Brain microvascular endothelial cell (primary cell): ENCODE measurements at regions not wholly inside any gene's neighbourhood (a gene's known extent, or its start where the extent isn't known, plus 50 kb on each side); places are given as distances from the start of the nearest gene placed in this dataset.

ENCODE experiments used
- DNase-seq: peaks from one replicate; pipeline ENCODE4 v3.0.0-alpha.2; 2020
- H3K27ac ChIP-seq: fragments of 250-450 bp; sonication (Bioruptor Pico); 2 replicates; pipeline ENCODE4 v1.5.1; 2020; ENCODE audit warnings: mild to moderate bottlenecking, moderate library complexity
- H3K27me3 ChIP-seq: fragments of 250-450 bp; sonication (Bioruptor Pico); replicated peaks from 2 replicates; pipeline ENCODE4 v1.5.1; 2020; ENCODE audit warnings: mild to moderate bottlenecking
- H3K36me3 ChIP-seq: fragments of 250-450 bp; sonication (Bioruptor Pico); replicated peaks from 2 replicates; pipeline ENCODE4 v1.5.1; 2020; ENCODE audit warnings: mild to moderate bottlenecking
- H3K4me3 ChIP-seq: 2 replicates; pipeline ENCODE4 v1.5.1; 2011; ENCODE audit warnings: low read depth, mild to moderate bottlenecking, control low read depth, low read length, moderate library complexity
- in situ Hi-C: cut with HindIII; loops from 2 replicates; pipeline ENCODE4 v1.10.0; 2017; ENCODE audit warnings: low sequenced_read_pairs, low pct_ligation_motif_present
- TF ChIP-seq, protein P1 (sequence below): IDR thresholded peaks from 2 replicates; pipeline ENCODE4 v1.5.1; 2011; ENCODE audit warnings: low read depth, mild to moderate bottlenecking, moderate library complexity, low read length, control low read depth, inconsistent platforms; ENCODE audit errors: missing control alignments

- in situ Hi-C loops = no loop called here
- DNase-seq = no peak
- TF ChIP-seq, protein P1, sequence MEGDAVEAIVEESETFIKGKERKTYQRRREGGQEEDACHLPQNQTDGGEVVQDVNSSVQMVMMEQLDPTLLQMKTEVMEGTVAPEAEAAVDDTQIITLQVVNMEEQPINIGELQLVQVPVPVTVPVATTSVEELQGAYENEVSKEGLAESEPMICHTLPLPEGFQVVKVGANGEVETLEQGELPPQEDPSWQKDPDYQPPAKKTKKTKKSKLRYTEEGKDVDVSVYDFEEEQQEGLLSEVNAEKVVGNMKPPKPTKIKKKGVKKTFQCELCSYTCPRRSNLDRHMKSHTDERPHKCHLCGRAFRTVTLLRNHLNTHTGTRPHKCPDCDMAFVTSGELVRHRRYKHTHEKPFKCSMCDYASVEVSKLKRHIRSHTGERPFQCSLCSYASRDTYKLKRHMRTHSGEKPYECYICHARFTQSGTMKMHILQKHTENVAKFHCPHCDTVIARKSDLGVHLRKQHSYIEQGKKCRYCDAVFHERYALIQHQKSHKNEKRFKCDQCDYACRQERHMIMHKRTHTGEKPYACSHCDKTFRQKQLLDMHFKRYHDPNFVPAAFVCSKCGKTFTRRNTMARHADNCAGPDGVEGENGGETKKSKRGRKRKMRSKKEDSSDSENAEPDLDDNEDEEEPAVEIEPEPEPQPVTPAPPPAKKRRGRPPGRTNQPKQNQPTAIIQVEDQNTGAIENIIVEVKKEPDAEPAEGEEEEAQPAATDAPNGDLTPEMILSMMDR = no peak
- H3K27ac ChIP-seq = no peak overlapping the region
- H3K4me3 ChIP-seq = no peak overlapping the region
- H3K36me3 ChIP-seq = no peaks in the 10 kb centered on the region
- peaks cover 2% of the 10 kb centered on the region for H3K27me3 ChIP-seq
Measured at GRCh38 chr2:64928813-64929212, 60.4 kb upstream of the SLC1A4 start.

DNA sequence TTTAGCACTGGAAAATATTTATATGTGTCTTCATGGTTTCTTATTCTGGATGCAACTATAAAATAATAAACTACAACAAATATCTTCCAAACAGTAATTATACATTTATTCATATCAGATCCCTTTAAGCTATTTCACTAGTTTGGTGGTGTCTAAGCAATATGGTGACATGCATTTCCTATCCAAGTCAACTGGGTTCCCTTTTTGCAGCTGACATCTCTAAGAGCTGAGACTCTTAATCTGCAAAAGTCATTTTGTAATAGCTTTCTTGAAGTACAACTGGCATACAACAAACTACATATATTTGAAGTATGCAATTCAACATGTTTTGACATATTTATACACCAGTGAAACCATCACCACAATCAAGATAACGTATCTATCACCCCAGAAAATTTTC is 59.9 kb upstream of the SLC1A4 start:
- DNase-seq = no peak
- no peak overlapping the region for H3K4me3 ChIP-seq
- H3K36me3 ChIP-seq = no peaks in the 10 kb centered on the region
- H3K27me3 ChIP-seq = peaks cover 2% of the 10 kb centered on the region
- no peak overlapping the region for H3K27ac ChIP-seq
- in situ Hi-C loops = no loop called here
- TF ChIP-seq, protein P1 = no peak

GRCh38 chr2:64930258-64930671 is 58.9 kb upstream of the SLC1A4 start:
- no peak for DNase-seq
- Histone ChIP-seq H3K4me3 (no peak overlapping the region), H3K36me3 (no peaks in the 10 kb centered on the region), H3K27ac (no peak overlapping the region), H3K27me3 (peaks cover 2% of the 10 kb centered on the region)
- TF ChIP-seq, protein P1 = no peak
- in situ Hi-C loops = no loop called here

- no peak overlapping the region for H3K27ac ChIP-seq
- H3K4me3 ChIP-seq = no peak overlapping the region
- in situ Hi-C loops = no loop called here
- H3K27me3 ChIP-seq = peaks cover 2% of the 10 kb centered on the region
- no peak for DNase-seq
- TF ChIP-seq, protein P1 = no peak
- no peaks in the 10 kb centered on the region for H3K36me3 ChIP-seq
Measured at GRCh38 chr2:64931246-64932115, 57.7 kb upstream of the SLC1A4 start.

GRCh38 chr2:64932116-64932370 is 57.2 kb upstream of the SLC1A4 start:
- in situ Hi-C loops = no loop called here
- Histone ChIP-seq H3K27me3 (peaks cover 2% of the 10 kb centered on the region), H3K4me3 (no peak overlapping the region), H3K27ac (no peak overlapping the region), H3K36me3 (no peaks in the 10 kb centered on the region)
- TF ChIP-seq, protein P1 = no peak
- DNase-seq = no peak
